ENCODE measurements at regions not wholly inside any gene's neighbourhood (a gene's known extent, or its start where the extent isn't known, plus 50 kb on each side); places are given as distances from the start of the nearest gene placed in this dataset.

DNA sequence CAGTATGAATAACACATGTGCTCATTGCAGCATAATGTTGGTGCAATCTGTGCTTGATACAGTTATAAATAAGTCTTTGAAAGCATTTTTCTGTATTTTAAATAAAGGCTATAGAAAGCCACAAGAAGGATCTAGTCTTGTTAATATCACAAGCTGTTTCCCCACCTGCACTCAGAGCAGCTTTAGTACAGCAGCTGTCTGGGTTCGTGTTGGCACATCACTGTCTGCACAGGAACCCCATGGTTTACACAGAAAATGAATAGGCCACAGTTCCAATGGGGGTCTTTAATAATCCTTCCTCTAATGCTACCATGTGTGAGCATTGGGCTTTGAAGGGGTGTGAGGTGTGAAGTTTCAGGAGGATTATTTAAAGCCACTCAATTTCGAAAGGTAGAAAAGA, 2269.7 kb downstream of the MAT2B start:
- Mint-ChIP-seq H3K36me3 (no peaks in the 10 kb centered on the region), H3K4me3 (no peak overlapping the region), H3K27ac (no peak overlapping the region), H3K4me1 (no peaks in the 10 kb centered on the region), H3K27me3 (no peaks in the 10 kb centered on the region), H3K9me3 (peaks cover 0 to 18% (median 8%) of the 10 kb centered on the region in 9 donors)
- ATAC-seq (no peak), DNase-seq (no peak)
- POLR2A ChIA-PET = no interaction called here

DNA sequence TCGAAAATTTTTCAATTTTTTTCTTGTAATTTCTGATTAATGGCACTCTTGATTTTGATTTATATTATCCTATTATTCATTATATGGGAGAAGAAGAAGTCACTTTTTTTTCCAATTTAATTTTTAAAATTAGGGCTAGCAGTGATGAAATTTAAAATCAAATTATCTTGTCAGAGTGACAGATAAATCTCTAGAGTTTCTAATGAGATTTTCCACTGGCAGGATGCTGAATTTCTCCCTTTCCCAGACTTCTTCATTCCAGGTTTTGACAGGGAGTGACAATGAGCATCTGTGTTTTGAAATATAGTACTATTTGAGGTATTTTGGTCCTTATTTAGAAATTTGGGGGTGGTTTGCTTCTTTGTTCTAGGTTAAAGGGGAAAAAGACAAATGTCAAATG, 2274.1 kb downstream of the MAT2B start:
- H3K4me1 Mint-ChIP-seq = no peaks in the 10 kb centered on the region
- POLR2A ChIA-PET = no interaction called here
- ATAC-seq (no peak), DNase-seq (no peak)
- H3K27ac Mint-ChIP-seq = no peak overlapping the region
- no peak overlapping the region for H3K4me3 Mint-ChIP-seq
- H3K36me3 Mint-ChIP-seq = no peaks in the 10 kb centered on the region
- H3K27me3 Mint-ChIP-seq = no peaks in the 10 kb centered on the region
- peaks cover 3 to 40% (median 10%) of the 10 kb centered on the region in 9 donors for H3K9me3 Mint-ChIP-seq

DNA sequence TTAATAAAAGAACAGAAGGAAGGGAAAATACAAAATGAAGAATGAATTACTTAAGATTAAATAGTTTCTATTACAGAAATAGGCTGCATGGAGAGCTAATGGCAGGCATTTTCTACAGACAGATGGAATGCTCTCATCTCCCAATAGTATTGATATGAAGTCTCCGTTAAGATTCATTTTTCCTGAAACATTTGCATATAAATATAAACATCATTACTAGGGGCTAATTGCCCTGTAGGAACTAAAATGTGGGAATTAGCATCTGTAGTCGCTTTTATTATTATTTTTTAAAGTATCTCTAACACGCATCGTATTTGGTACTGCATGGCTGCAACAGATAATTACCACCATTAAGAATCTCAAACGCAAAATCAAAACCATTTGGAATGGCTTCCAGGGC, 2275.5 kb downstream of the MAT2B start:
- POLR2A ChIA-PET = no interaction called here
- no peaks in the 10 kb centered on the region for H3K4me1 Mint-ChIP-seq
- H3K9me3 Mint-ChIP-seq = peaks cover 3 to 51% (median 10%) of the 10 kb centered on the region in 9 donors
- ATAC-seq (no peak), DNase-seq (no peak)
- H3K27ac Mint-ChIP-seq = no peak overlapping the region
- H3K4me3 Mint-ChIP-seq = no peak overlapping the region
- no peaks in the 10 kb centered on the region for H3K36me3 Mint-ChIP-seq
- H3K27me3 Mint-ChIP-seq = no peaks in the 10 kb centered on the region

DNA sequence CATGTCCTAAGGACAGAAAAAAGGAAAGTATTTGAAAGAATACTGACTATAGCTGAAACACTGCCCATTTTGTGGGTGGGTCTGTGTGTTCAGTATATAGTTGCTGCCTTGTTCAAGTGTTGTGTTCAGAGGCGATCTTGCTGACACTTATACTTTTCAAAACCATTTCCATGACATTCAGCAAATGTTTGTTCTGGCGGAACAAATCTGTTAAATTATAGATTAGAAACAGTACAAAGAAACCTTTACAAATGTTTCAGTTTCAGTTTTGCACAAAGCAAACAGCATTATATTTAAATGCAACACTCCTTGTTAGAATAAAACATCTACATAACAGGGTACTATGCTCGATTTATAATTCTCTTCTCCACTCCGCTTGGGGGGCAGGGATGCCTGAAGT, 2276.3 kb downstream of the MAT2B start:
- Mint-ChIP-seq H3K9me3 (peaks cover 3 to 54% (median 9%) of the 10 kb centered on the region in 9 donors), H3K27me3 (no peaks in the 10 kb centered on the region), H3K36me3 (no peaks in the 10 kb centered on the region), H3K27ac (no peak overlapping the region), H3K4me1 (no peaks in the 10 kb centered on the region), H3K4me3 (no peak overlapping the region)
- POLR2A ChIA-PET = no interaction called here
- DNase-seq (no peak), ATAC-seq (no peak)

DNA sequence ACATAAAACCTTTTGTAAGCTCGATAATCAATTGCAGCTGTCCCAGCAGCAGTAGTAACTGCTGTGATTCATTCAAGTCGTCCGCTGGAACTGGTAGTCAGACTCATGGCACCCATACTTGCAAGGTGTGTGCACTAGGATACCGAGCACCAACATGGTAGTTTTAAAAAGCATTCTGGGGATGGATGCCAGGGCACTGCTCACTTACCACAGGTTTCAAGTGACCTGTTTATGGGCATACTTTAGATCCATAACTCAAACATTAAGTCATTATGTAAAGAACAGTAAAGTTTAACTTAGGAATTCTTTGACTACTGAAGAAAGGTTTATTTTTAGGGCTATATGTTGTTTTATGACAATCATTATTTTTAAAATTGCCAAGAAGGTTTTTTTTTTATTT, 2277.6 kb downstream of the MAT2B start:
- H3K27me3 Mint-ChIP-seq = no peaks in the 10 kb centered on the region

DNA sequence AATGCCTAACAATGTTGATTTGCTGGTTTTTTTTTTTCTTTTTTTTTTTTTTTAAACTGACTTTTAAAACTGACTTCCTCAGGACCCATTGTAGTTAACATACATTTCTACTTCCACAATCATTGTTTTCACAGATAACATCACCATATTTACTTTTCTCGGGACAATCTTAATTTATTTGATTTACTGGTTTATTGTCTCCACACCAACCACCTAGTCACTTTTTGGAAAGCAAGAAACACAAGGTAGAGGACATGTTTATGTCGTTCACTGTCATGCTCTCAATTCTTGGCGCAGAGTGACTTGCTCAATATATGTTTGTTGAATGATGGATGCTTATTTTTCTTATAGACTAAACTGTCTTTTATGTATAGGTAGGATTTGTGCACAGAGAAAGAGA, 2280.7 kb downstream of the MAT2B start:
- Mint-ChIP-seq H3K27ac (no peak overlapping the region), H3K27me3 (no peaks in the 10 kb centered on the region), H3K4me3 (no peak overlapping the region), H3K9me3 (peaks cover 7 to 55% (median 14%) of the 10 kb centered on the region in 9 donors), H3K4me1 (no peaks in the 10 kb centered on the region), H3K36me3 (no peaks in the 10 kb centered on the region)
- no peak for ATAC-seq
- no peak for DNase-seq
- POLR2A ChIA-PET = no interaction called here

More for the DNA sequence above, 2277.6 kb downstream of the MAT2B start:
- no peak overlapping the region for H3K4me3 Mint-ChIP-seq
- POLR2A ChIA-PET = no interaction called here
- H3K4me1 Mint-ChIP-seq = no peaks in the 10 kb centered on the region
- H3K9me3 Mint-ChIP-seq = peaks cover 0 to 67% (median 8%) of the 10 kb centered on the region in 9 donors
- no peak for ATAC-seq
- DNase-seq = no peak
- no peaks in the 10 kb centered on the region for H3K36me3 Mint-ChIP-seq
- H3K27ac Mint-ChIP-seq = no peak overlapping the region

DNA sequence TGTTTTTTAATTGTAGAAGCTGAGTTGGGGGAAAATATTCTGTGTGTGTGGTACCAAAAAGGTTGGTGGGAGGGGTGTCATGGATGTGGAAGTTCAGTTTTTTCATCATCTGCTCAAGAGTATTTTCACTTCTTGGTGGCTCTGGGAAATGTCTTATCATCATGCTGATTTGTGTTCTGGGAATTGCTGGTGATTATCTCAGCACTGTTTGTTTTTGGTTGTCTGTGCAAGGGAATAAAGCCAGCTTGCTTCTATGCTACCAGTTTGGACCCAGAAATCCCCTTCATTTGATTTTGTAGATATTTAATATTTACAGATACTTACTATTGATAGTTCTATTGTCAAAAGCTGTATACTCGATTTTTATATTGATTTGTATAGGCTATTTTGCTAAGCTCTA, 2289.7 kb downstream of the MAT2B start:
- DNase-seq = no peak
- Mint-ChIP-seq H3K4me3 (no peak overlapping the region), H3K27ac (no peak overlapping the region), H3K4me1 (no peaks in the 10 kb centered on the region), H3K27me3 (no peaks in the 10 kb centered on the region), H3K36me3 (no peaks in the 10 kb centered on the region), H3K9me3 (peaks cover 3 to 52% (median 11%) of the 10 kb centered on the region in 9 donors)
- POLR2A ChIA-PET = no interaction called here
- no peak for ATAC-seq

DNA sequence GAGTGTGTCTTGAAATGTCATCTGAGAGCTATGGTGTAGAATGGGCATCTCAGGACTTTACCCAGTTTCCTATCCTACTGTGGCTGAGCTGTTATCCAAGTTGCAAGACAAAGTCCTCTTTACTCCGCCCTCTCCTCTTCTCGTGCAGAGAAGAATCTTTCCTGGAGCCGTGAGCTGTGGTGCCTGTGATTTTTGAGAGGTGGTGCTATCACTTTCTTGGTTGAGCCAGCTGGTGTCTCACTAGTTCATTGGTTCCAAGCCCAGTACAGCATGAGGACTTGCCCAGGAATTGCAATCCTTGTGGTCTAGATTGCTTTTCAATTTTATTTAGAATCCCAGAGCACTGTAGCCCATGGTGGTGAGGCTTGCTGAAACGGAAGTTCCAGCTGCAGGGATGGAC, 2300.3 kb downstream of the MAT2B start:
- no peak overlapping the region for H3K27ac Mint-ChIP-seq
- no peaks in the 10 kb centered on the region for H3K27me3 Mint-ChIP-seq
- H3K4me3 Mint-ChIP-seq = no peak overlapping the region
- H3K9me3 Mint-ChIP-seq = peaks cover 0 to 12% (median 2%) of the 10 kb centered on the region in 9 donors
- POLR2A ChIA-PET = no interaction called here
- DNase-seq (no peak), ATAC-seq (no peak)
- H3K36me3 Mint-ChIP-seq = no peaks in the 10 kb centered on the region
- no peaks in the 10 kb centered on the region for H3K4me1 Mint-ChIP-seq

DNA sequence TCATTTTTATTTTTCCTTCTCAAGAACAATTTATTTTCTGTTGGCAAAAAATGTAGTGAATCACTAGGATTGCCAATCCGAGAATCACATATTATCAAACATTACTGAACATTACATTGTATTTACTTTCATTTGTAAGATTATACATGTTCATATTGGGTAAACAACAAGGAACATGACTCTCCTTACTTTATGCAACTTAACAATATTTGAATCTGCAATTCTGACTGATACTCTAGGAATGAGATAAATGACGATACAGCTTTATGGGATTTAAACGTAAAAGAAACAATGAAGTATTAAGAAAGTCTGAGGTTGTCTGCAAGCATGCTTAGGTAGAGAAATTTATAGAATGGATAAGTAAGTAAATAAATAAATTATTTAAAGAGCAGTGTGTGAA, 2302.9 kb downstream of the MAT2B start:
- H3K4me1 Mint-ChIP-seq = no peaks in the 10 kb centered on the region
- H3K27ac Mint-ChIP-seq = no peak overlapping the region
- ATAC-seq = no peak
- H3K36me3 Mint-ChIP-seq = no peaks in the 10 kb centered on the region
- POLR2A ChIA-PET = no interaction called here
- no peak overlapping the region for H3K4me3 Mint-ChIP-seq
- no peak for DNase-seq
- peaks cover 0 to 11% (median 0%) of the 10 kb centered on the region in 9 donors for H3K9me3 Mint-ChIP-seq
- no peaks in the 10 kb centered on the region for H3K27me3 Mint-ChIP-seq

DNA sequence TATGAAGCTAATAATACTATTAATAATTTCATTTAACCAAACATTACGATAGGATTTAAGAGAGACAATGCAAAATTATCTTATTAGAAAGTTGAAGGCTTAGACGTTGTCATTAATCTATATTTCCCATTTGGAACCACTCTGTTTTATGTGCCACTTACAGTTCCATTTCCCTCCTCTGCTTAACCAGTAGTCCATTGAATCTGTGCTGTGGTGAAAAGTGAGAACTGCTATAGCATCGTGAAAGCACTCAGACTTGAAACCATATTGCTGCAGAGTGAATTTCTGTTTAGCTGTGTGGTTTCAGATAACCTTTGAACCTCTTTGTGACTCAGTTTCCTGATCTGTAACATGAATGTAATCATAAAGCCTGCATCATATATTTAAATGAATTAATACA, 2304.5 kb downstream of the MAT2B start:
- DNase-seq (no peak), ATAC-seq (no peak)
- Mint-ChIP-seq H3K27ac (no peak overlapping the region), H3K9me3 (peaks cover 0 to 6% (median 0%) of the 10 kb centered on the region in 9 donors), H3K27me3 (no peaks in the 10 kb centered on the region), H3K4me3 (no peak overlapping the region), H3K4me1 (no peaks in the 10 kb centered on the region), H3K36me3 (no peaks in the 10 kb centered on the region)
- POLR2A ChIA-PET = no interaction called here

DNA sequence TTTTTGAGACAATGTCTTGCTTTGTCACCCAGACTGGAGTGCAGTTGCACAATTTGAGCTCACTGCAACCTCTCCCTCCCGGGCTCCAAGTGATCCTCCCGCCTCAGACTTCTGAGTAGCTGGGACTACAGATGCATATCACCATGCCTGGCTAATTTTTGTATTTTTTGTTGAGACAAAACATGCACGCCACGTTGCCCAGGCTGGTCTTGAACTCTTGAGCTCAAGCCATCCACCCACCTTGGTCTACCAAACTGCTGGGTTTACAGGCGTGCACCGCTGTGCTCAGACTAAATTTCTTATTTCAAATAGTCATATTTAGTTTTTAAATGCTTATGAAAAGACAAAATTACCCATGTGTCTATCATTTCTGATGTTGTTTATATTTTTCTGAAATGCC, 2324.1 kb downstream of the MAT2B start:
- DNase-seq (no peak), ATAC-seq (no peak)
- H3K9me3 Mint-ChIP-seq = peaks cover 2 to 22% (median 7%) of the 10 kb centered on the region in 9 donors
- H3K27ac Mint-ChIP-seq = no peak overlapping the region
- no peaks in the 10 kb centered on the region for H3K36me3 Mint-ChIP-seq
- no peak overlapping the region for H3K4me3 Mint-ChIP-seq
- POLR2A ChIA-PET = no interaction called here
- H3K27me3 Mint-ChIP-seq = no peaks in the 10 kb centered on the region
- H3K4me1 Mint-ChIP-seq = no peaks in the 10 kb centered on the region

DNA sequence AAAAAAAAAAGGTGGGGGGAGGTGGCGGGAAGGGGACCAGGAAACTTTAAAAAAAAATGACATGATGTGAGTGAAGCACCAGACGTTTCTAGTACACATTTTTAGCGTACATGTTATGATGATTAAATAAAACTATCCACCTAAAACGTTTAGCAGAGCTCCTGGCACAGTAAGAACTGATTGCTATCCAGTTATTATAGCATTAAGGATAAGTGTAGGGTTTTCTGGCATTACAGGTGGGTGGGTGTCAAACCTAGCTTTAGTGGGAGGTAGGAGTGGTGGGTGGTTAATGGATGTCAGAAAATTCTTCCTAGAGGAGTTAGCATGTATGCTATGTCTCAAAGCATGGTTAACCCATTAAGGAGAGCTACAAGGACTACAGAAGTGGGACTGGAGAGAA, 2329.5 kb downstream of the MAT2B start:
- no peaks in the 10 kb centered on the region for H3K36me3 Mint-ChIP-seq
- H3K4me3 Mint-ChIP-seq = no peak overlapping the region
- no peak for DNase-seq
- no peak overlapping the region for H3K27ac Mint-ChIP-seq
- no peak for ATAC-seq
- H3K9me3 Mint-ChIP-seq = peaks cover 0 to 20% (median 9%) of the 10 kb centered on the region in 9 donors
- no peaks in the 10 kb centered on the region for H3K4me1 Mint-ChIP-seq
- POLR2A ChIA-PET = no interaction called here
- H3K27me3 Mint-ChIP-seq = no peaks in the 10 kb centered on the region

DNA sequence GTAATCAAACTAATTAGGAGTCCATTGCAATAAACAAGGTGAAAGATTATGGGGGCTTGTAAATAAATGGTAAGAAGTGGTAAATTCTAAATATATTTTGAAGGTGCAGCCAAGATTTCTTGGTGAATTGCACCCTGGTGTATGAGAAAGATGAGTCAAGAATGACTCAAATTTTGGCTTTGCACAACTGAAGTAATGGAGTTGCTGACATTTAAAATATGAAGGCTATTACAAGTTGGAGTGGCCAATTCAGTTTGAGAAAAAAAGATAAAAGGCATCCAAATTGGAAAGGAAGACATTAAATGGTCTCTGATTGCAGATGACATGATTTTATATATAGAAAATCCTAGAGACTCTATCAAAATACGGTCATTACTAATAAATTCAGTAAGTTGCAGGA, 2330.6 kb downstream of the MAT2B start:
- ATAC-seq (no peak), DNase-seq (no peak)
- H3K27me3 Mint-ChIP-seq = no peaks in the 10 kb centered on the region
- H3K27ac Mint-ChIP-seq = no peak overlapping the region
- H3K36me3 Mint-ChIP-seq = no peaks in the 10 kb centered on the region
- POLR2A ChIA-PET = no interaction called here
- H3K4me1 Mint-ChIP-seq = no peaks in the 10 kb centered on the region
- no peak overlapping the region for H3K4me3 Mint-ChIP-seq
- peaks cover 0 to 20% (median 7%) of the 10 kb centered on the region in 9 donors for H3K9me3 Mint-ChIP-seq

DNA sequence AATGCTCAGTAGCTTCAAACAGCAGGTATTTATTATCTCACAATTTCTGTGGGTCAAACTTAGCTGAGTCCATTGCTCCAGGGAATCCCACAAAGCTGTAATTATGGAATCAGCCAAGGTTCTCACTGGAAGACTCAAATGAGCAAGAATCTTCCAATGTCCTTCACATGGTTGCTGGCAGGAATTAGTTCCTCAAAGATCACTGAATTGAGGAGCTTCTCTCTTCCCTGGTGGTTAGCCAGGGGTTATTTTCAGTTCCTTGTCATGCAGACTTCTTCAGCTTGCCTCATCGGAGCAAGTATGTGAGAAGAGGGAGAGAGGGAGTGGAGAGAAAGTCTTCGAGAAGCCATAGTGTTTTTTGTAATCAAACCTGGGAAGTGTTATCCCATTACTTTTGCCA, 2331.9 kb downstream of the MAT2B start:
- DNase-seq (no peak), ATAC-seq (no peak)
- H3K27me3 Mint-ChIP-seq = no peaks in the 10 kb centered on the region
- peaks cover 0 to 13% (median 7%) of the 10 kb centered on the region in 9 donors for H3K9me3 Mint-ChIP-seq
- H3K27ac Mint-ChIP-seq = no peak overlapping the region
- no peaks in the 10 kb centered on the region for H3K4me1 Mint-ChIP-seq
- no peaks in the 10 kb centered on the region for H3K36me3 Mint-ChIP-seq
- POLR2A ChIA-PET = no interaction called here
- H3K4me3 Mint-ChIP-seq = no peak overlapping the region

DNA sequence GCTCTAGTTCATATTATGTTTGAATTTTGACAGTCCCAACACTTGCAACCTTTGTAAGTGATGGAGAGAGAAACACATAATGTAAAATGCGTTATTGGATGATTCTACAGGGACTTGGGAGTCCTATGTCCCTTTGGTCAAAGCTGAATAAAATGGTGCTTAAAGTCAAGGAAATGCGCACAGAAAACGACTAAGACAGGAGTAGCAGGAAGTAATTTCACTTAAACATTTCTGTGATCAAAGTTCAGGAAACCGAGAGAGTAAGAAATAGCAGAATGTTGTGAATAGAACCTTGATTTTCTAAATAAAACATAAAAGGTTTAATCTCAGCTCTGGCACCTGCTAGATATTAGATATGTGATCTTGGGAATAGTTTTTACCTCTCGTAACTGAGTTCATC, 2339.2 kb downstream of the MAT2B start:
- Mint-ChIP-seq H3K27me3 (no peaks in the 10 kb centered on the region), H3K4me1 (no peaks in the 10 kb centered on the region), H3K36me3 (no peaks in the 10 kb centered on the region), H3K9me3 (peaks cover 4 to 21% (median 15%) of the 10 kb centered on the region in 9 donors), H3K4me3 (no peak overlapping the region), H3K27ac (no peak overlapping the region)
- ATAC-seq (no peak), DNase-seq (no peak)
- POLR2A ChIA-PET = no interaction called here
